Fibroblast of pulmonary artery (primary cell): ENCODE measurements at regions not wholly inside any gene's neighbourhood (a gene's known extent, or its start where the extent isn't known, plus 50 kb on each side); places are given as distances from the start of the nearest gene placed in this dataset.

Source experiments
- DNase-seq: peaks from one replicate; pipeline ENCODE4 v3.0.0-alpha.2; 2010; ENCODE audit warnings: low read depth
- H3K4me3 ChIP-seq: replicated peaks from 2 replicates; pipeline ENCODE4 v1.5.1; 2011; ENCODE audit warnings: low read depth, mild to moderate bottlenecking, control low read depth, low read length, moderate library complexity
- CTCF ChIP-seq: IDR thresholded peaks from 2 replicates; pipeline ENCODE4 v1.5.1; 2011; ENCODE audit warnings: mild to moderate bottlenecking, control low read depth, low read length, inconsistent platforms; ENCODE audit errors: missing control alignments

- DNase-seq, result no peak
- no peak overlapping the region for H3K4me3 ChIP-seq
- no peak for TF ChIP-seq CTCF
Measured at GRCh38 chr5:68544648-68545552, 329.3 kb downstream of the PIK3R1 start.

- no peak for TF ChIP-seq CTCF
- DNase-seq, result no peak
Measured at GRCh38 chr5:68545636-68546295, 330.2 kb downstream of the PIK3R1 start.

GRCh38 chr5:68547056-68547455 is 331.5 kb downstream of the PIK3R1 start:
- no peak overlapping the region for H3K4me3 ChIP-seq
- no peak for DNase-seq
- no peak for TF ChIP-seq CTCF

More at GRCh38 chr5:68545636-68546295, 330.2 kb downstream of the PIK3R1 start:
- no peak overlapping the region for H3K4me3 ChIP-seq

GRCh38 chr5:68547622-68548021 is 332.1 kb downstream of the PIK3R1 start:
- TF ChIP-seq CTCF, result no peak
- no peak overlapping the region for H3K4me3 ChIP-seq
- no peak for DNase-seq

- H3K4me3 ChIP-seq, result no peak overlapping the region
- peak; percentile 78 for DNase-seq
- no peak for TF ChIP-seq CTCF
Measured at GRCh38 chr5:68548959-68549676, 333.6 kb downstream of the PIK3R1 start.

GRCh38 chr5:68550015-68550414 is 334.5 kb downstream of the PIK3R1 start:
- no peak for TF ChIP-seq CTCF
- no peak for DNase-seq
- H3K4me3 ChIP-seq, result no peak overlapping the region
